Vagina (tissue), 2 donors: ENCODE measurements at regions not wholly inside any gene's neighbourhood (a gene's known extent, or its start where the extent isn't known, plus 50 kb on each side); places are given as distances from the start of the nearest gene placed in this dataset.

ENCODE experiments used
- CTCF ChIP-seq, 3 experiments: fragments of 450-650 bp in 2 of 3; fragments of 200-600 bp in 1 of 3; sonication (generic) in 1 of 3; IDR thresholded peaks; one replicate each; pipeline ENCODE4 v1.5.1; 2017 to 2019; ENCODE audit warnings: antibody characterized with exemption in 3 of 3, mild to moderate bottlenecking in 2 of 3, moderate library complexity in 2 of 3
- POLR2A ChIP-seq, 2 donors: fragments of 450-650 bp; IDR thresholded peaks; one replicate each; pipeline ENCODE4 v1.6.1; 2017; ENCODE audit warnings: antibody characterized with exemption in 2 of 2, mild to moderate bottlenecking in 2 of 2, moderate library complexity in 2 of 2
- POLR2AphosphoS5 ChIP-seq, 2 donors: sonication (generic); formaldehyde crosslinking; IDR thresholded peaks; one replicate each; pipeline ENCODE4 v1.9.0; 2017; ENCODE audit warnings: antibody characterized with exemption in 2 of 2, mild to moderate bottlenecking in 2 of 2, low read depth in 1 of 2; ENCODE audit not compliant: insufficient read depth in 1 of 2

GRCh38 chr12:127785540-127785939 lies 481.4 kb upstream of the TMEM132C start:
- TF ChIP-seq POLR2AphosphoS5 (IDR thresholded peaks at IDR 0.05; ENCODE audit: insufficient read depth in 1 of 2, low read depth in 1 of 2) (no peak), CTCF (IDR thresholded peaks at IDR 0.05) (no peak), POLR2A (IDR thresholded peaks at IDR 0.05) (no peak)
